HG03095 (cell line): ENCODE measurements at regions not wholly inside any gene's neighbourhood (a gene's known extent, or its start where the extent isn't known, plus 50 kb on each side); places are given as distances from the start of the nearest gene placed in this dataset.

Experiments used
- ATAC-seq: cut with Tn5 transposase; IDR thresholded peaks from one replicate; pipeline ENCODE4 v1.9.1; 2021; ENCODE audit warnings: moderate library complexity; ENCODE audit not compliant: unreplicated experiment

GRCh38 chr18:8962855-8963635 is 139.5 kb upstream of the NDUFV2 start:
- ATAC-seq = no peak

GRCh38 chr18:8963876-8964275 is 138.6 kb upstream of the NDUFV2 start:
- no peak for ATAC-seq

GRCh38 chr18:8965398-8965797 is 137.1 kb upstream of the NDUFV2 start:
- no peak for ATAC-seq

GRCh38 chr18:8966821-8967220 is 135.7 kb upstream of the NDUFV2 start:
- no peak for ATAC-seq

GRCh38 chr18:8967573-8967972 is 134.9 kb upstream of the NDUFV2 start:
- no peak for ATAC-seq

GRCh38 chr18:8969639-8970390 is 132.7 kb upstream of the NDUFV2 start:
- ATAC-seq = no peak

- ATAC-seq = no peak
Observed at GRCh38 chr18:8970843-8971242, 131.7 kb upstream of the NDUFV2 start.

- ATAC-seq = no peak
Observed at GRCh38 chr18:8972116-8972515, 130.4 kb upstream of the NDUFV2 start.

- no peak for ATAC-seq
Observed at GRCh38 chr18:8974279-8974678, 128.2 kb upstream of the NDUFV2 start.

GRCh38 chr18:8974696-8975095 is 127.8 kb upstream of the NDUFV2 start:
- no peak for ATAC-seq

- ATAC-seq = no peak
Observed at GRCh38 chr18:8975624-8976023, 126.9 kb upstream of the NDUFV2 start.

- ATAC-seq = no peak
Observed at GRCh38 chr18:8976606-8977005, 125.9 kb upstream of the NDUFV2 start.

- no peak for ATAC-seq
Observed at GRCh38 chr18:8977166-8977565, 125.3 kb upstream of the NDUFV2 start.

- ATAC-seq = no peak
Observed at GRCh38 chr18:8977701-8978100, 124.8 kb upstream of the NDUFV2 start.

- no peak for ATAC-seq
Observed at GRCh38 chr18:8978394-8978793, 124.1 kb upstream of the NDUFV2 start.

- ATAC-seq = no peak
Observed at GRCh38 chr18:8979258-8979988, 123.1 kb upstream of the NDUFV2 start.

GRCh38 chr18:8980496-8980895 is 122.0 kb upstream of the NDUFV2 start:
- no peak for ATAC-seq

- no peak for ATAC-seq
Observed at GRCh38 chr18:8980918-8981317, 121.6 kb upstream of the NDUFV2 start.

GRCh38 chr18:8982416-8983183 is 119.9 kb upstream of the NDUFV2 start:
- no peak for ATAC-seq

- no peak for ATAC-seq
Observed at GRCh38 chr18:8983195-8983594, 119.3 kb upstream of the NDUFV2 start.

- ATAC-seq = no peak
Observed at GRCh38 chr18:8984131-8984721, 118.3 kb upstream of the NDUFV2 start.
